Activated CD8-positive, alpha-beta T cell treated with anti-CD3 and anti-CD28 coated beads for 36 hours (primary cell): ENCODE measurements at regions not wholly inside any gene's neighbourhood (a gene's known extent, or its start where the extent isn't known, plus 50 kb on each side); places are given as distances from the start of the nearest gene placed in this dataset.

Experiments
- ATAC-seq: fragments of 200-7000 bp; cut with Tn5 transposase; one replicate; pipeline ENCODE4 v1.10.0; 2021; ENCODE audit warnings: mild to moderate bottlenecking, moderate library complexity
- CTCF ChIA-PET: fragments of 350-600 bp; sonication (Branson Sonifier 250); formaldehyde crosslinking; loops from one replicate; lab custom pipeline; 2021; ENCODE audit warnings: antibody characterized with exemption; lab: Charles Lee
- POLR2A ChIA-PET: fragments of 350-600 bp; sonication (Branson Sonifier 250); formaldehyde crosslinking; loops from one replicate; lab custom pipeline; 2021; ENCODE audit warnings: antibody characterized with exemption; lab: Charles Lee
- DNase-seq: peaks from one replicate; pipeline ENCODE4 v3.0.0-alpha.2; 2020
- H3K27ac Mint-ChIP-seq: one replicate; pipeline ENCODE4 v1.8.0; 2021; ENCODE audit warnings: mild to moderate bottlenecking, mixed read lengths
- H3K27me3 Mint-ChIP-seq: one replicate; pipeline ENCODE4 v1.8.0; 2021; ENCODE audit warnings: mixed read lengths
- H3K36me3 Mint-ChIP-seq: one replicate; pipeline ENCODE4 v1.8.0; 2021; ENCODE audit warnings: low read depth, mixed read lengths
- H3K4me1 Mint-ChIP-seq: one replicate; pipeline ENCODE4 v1.8.0; 2021; ENCODE audit warnings: low read depth, mixed read lengths
- H3K4me3 Mint-ChIP-seq: one replicate; pipeline ENCODE4 v1.8.0; 2021; ENCODE audit warnings: mild to moderate bottlenecking, moderate library complexity, mixed read lengths
- H3K9me3 Mint-ChIP-seq: one replicate; pipeline ENCODE4 v1.8.0; 2021; ENCODE audit warnings: mixed read lengths
- intact Hi-C: fragments of 100-400 bp; cut with micrococcal nuclease; formaldehyde crosslinking; loops from one replicate; pipeline ENCODE4 v1.10.0; 2022
- TF ChIP-seq, protein P1 (sequence below): fragments of 200-600 bp; IDR thresholded peaks from one replicate; pipeline ENCODE4 v1.8.0; 2022; ENCODE audit warnings: antibody characterized with exemption, mild to moderate bottlenecking

DNA sequence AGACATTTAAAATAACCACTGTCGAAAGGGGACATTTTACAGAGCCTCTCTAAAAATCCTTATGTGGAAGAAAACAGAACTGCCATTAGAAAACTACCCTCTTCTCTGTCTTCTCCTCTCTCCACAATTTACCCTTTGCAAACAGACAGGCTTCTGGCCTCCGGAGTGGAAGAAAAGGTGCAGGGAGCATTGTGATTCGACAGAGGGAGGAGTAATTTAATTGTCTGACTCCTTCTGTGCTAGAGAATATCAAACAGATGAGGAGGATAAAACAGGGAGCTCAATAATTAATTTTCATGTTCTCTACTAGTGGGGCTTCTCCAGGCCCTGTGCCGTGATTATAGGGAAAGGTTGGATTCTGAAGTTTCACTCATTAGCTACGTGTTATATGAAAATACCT lies 615.5 kb upstream of the MKI67 start:
- ATAC-seq (no peak), DNase-seq (no peak)
- H3K4me3 Mint-ChIP-seq, result no peak overlapping the region
- TF ChIP-seq, protein P1, sequence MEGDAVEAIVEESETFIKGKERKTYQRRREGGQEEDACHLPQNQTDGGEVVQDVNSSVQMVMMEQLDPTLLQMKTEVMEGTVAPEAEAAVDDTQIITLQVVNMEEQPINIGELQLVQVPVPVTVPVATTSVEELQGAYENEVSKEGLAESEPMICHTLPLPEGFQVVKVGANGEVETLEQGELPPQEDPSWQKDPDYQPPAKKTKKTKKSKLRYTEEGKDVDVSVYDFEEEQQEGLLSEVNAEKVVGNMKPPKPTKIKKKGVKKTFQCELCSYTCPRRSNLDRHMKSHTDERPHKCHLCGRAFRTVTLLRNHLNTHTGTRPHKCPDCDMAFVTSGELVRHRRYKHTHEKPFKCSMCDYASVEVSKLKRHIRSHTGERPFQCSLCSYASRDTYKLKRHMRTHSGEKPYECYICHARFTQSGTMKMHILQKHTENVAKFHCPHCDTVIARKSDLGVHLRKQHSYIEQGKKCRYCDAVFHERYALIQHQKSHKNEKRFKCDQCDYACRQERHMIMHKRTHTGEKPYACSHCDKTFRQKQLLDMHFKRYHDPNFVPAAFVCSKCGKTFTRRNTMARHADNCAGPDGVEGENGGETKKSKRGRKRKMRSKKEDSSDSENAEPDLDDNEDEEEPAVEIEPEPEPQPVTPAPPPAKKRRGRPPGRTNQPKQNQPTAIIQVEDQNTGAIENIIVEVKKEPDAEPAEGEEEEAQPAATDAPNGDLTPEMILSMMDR, result no peak
- intact Hi-C loops, result no loop called here
- no peaks in the 10 kb centered on the region for H3K36me3 Mint-ChIP-seq
- ChIA-PET CTCF (no interaction called here), POLR2A (no interaction called here)
- no peaks in the 10 kb centered on the region for H3K9me3 Mint-ChIP-seq
- no peak overlapping the region for H3K27ac Mint-ChIP-seq
- H3K4me1 Mint-ChIP-seq, result no peaks in the 10 kb centered on the region
- peaks cover 2% of the 10 kb centered on the region for H3K27me3 Mint-ChIP-seq

DNA sequence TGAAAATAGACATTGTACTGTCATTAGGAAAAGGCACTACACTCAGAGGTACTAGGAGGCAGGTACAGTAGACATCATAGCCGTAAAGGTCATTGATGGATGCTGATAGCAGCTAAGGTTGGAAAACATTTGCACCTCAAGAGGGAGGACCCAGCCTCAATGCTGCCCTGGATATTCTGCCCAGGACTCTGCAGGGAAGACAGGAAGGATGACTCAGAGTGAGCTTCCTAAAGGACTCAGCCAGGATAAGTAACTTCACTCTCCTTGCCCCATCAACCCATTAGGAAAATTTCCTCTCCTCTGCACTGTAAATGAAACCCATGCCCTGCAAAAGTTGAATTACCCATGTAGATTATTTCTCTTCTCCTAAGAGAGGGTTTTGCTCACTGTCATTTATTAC lies 617.9 kb upstream of the MKI67 start:
- no peak for DNase-seq
- peaks cover 2% of the 10 kb centered on the region for H3K27me3 Mint-ChIP-seq
- intact Hi-C loops, result no loop called here
- no peaks in the 10 kb centered on the region for H3K9me3 Mint-ChIP-seq
- ChIA-PET CTCF (no interaction called here), POLR2A (no interaction called here)
- TF ChIP-seq, protein P1, result no peak
- H3K27ac Mint-ChIP-seq, result no peak overlapping the region
- H3K36me3 Mint-ChIP-seq, result no peaks in the 10 kb centered on the region
- no peaks in the 10 kb centered on the region for H3K4me1 Mint-ChIP-seq
- no peak overlapping the region for H3K4me3 Mint-ChIP-seq
- no peak for ATAC-seq

- H3K4me1 Mint-ChIP-seq, result no peaks in the 10 kb centered on the region
- POLR2A ChIA-PET, result no interaction called here
Measured at GRCh38 chr10:128744811-128745305, 618.6 kb upstream of the MKI67 start.

DNA sequence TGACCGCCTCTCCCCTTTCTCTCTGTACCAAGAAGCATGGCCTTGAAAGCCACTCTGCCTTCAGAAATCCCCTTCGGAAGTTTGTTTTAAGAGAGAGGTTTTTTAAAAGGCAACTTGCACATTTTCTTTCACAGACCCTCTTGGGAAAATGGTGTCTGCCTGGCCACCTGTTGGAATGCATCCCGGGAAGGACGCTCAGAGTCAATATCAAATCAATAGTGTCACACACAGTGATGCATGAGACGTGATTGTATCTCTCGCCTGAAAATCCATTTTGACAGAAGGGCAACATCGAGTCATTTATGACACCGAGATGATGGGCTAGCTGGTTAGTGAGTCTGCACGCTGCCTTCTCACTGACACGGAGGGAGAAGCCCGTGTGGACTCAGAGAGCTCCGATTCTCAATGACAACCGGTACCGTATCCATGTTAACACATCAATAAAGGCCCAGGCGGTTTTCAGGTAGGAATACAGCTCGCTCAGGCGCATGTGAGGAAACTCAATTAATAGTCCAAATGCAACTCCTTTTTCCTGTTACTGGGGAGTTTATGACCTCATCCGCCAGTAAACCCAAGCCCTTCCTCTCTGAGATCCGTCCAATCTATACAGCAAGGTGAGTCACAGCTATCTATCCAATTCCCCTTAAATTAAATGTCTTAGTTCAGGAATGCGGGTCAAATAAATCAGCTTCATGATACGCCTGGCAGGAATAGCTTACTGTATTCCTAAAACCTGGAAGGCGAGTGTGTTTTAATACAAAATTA lies 621.5 kb upstream of the MKI67 start:
- H3K9me3 Mint-ChIP-seq, result peaks cover 2% of the 10 kb centered on the region
- no peak overlapping the region for H3K27ac Mint-ChIP-seq

More at GRCh38 chr10:128744811-128745305, 618.6 kb upstream of the MKI67 start:
- H3K4me3 Mint-ChIP-seq, result no peak overlapping the region
- intact Hi-C loops, result no loop called here
- DNase-seq, result no peak
- no peak for ATAC-seq
- CTCF ChIA-PET, result no interaction called here
- TF ChIP-seq, protein P1, result no peak
- H3K27me3 Mint-ChIP-seq, result peaks cover 2% of the 10 kb centered on the region
- no peaks in the 10 kb centered on the region for H3K9me3 Mint-ChIP-seq
- no peak overlapping the region for H3K27ac Mint-ChIP-seq
- H3K36me3 Mint-ChIP-seq, result no peaks in the 10 kb centered on the region

GRCh38 chr10:128751284-128751683 lies 625.1 kb upstream of the MKI67 start:
- ATAC-seq (no peak), DNase-seq (no peak)
- Mint-ChIP-seq H3K4me1 (no peaks in the 10 kb centered on the region), H3K4me3 (no peak overlapping the region), H3K9me3 (peaks cover 2% of the 10 kb centered on the region), H3K27ac (no peak overlapping the region), H3K27me3 (no peaks in the 10 kb centered on the region), H3K36me3 (no peaks in the 10 kb centered on the region)
- intact Hi-C loops, result no loop called here
- TF ChIP-seq, protein P1, result no peak
- CTCF ChIA-PET, result no interaction called here
- POLR2A ChIA-PET, result no interaction called here

More for the DNA sequence above, 621.5 kb upstream of the MKI67 start:
- TF ChIP-seq, protein P1, result no peak
- no peaks in the 10 kb centered on the region for H3K36me3 Mint-ChIP-seq
- CTCF ChIA-PET, result no interaction called here
- intact Hi-C loops, result no loop called here
- POLR2A ChIA-PET, result no interaction called here
- ATAC-seq, result no peak
- no peaks in the 10 kb centered on the region for H3K4me1 Mint-ChIP-seq
- peaks cover 2% of the 10 kb centered on the region for H3K27me3 Mint-ChIP-seq
- DNase-seq, result no peak
- no peak overlapping the region for H3K4me3 Mint-ChIP-seq
